ENCODE measurements at regions not wholly inside any gene's neighbourhood (a gene's known extent, or its start where the extent isn't known, plus 50 kb on each side); places are given as distances from the start of the nearest gene placed in this dataset.

DNA sequence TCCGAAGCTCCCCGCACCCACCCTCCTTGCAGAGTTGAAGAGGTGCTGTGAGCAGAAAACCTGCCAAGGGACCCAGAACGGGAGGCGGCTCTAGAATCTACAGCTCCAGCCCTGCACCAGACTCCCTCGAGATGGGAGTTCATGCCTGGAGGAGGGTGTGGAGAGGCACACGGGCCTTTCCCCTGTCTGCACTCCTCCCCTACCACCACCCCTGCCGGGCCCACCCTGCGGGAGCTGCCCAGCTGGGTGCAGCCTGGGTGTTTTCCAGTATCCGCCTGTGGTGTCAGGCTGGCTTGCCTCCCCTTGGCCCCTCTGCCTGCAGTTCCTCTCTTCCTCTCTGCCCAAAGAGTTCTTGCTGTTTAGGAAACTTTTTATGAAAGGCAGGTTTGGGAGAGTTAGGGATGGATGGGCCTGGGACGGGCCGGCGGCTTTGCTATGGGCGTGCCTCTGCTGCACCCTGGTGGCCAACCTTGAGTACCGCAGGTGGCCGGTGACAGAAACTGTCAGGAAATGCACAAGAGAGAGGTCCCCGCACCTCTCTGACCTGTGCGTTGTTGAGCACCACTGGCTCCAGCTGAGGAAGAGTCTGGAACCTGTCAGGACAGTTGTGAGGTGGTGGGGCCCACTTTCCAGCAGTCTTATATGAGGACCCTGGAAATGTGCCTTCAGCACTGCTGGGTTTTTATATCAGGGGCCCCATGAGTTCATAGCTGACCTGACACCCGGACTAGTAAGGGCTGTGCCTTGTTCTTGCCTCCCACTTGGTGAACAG lies 354.1 kb downstream of the SEC14L1 start (continued):
- TF ChIP-seq, protein P1, sequence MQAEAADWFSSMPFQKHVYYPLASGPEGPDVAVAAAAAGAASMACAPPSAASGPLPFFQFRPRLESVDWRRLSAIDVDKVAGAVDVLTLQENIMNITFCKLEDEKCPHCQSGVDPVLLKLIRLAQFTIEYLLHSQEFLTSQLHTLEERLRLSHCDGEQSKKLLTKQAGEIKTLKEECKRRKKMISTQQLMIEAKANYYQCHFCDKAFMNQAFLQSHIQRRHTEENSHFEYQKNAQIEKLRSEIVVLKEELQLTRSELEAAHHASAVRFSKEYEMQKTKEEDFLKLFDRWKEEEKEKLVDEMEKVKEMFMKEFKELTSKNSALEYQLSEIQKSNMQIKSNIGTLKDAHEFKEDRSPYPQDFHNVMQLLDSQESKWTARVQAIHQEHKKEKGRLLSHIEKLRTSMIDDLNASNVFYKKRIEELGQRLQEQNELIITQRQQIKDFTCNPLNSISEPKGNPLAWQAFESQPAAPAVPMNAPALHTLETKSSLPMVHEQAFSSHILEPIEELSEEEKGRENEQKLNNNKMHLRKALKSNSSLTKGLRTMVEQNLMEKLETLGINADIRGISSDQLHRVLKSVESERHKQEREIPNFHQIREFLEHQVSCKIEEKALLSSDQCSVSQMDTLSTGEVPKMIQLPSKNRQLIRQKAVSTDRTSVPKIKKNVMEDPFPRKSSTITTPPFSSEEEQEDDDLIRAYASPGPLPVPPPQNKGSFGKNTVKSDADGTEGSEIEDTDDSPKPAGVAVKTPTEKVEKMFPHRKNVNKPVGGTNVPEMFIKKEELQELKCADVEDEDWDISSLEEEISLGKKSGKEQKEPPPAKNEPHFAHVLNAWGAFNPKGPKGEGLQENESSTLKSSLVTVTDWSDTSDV (CRISPR knock-in tag; IDR thresholded peaks at IDR 0.05) = peak; percentile 84; the same call in 1 of the 2 replicates
- TF ChIP-seq, protein P2, sequence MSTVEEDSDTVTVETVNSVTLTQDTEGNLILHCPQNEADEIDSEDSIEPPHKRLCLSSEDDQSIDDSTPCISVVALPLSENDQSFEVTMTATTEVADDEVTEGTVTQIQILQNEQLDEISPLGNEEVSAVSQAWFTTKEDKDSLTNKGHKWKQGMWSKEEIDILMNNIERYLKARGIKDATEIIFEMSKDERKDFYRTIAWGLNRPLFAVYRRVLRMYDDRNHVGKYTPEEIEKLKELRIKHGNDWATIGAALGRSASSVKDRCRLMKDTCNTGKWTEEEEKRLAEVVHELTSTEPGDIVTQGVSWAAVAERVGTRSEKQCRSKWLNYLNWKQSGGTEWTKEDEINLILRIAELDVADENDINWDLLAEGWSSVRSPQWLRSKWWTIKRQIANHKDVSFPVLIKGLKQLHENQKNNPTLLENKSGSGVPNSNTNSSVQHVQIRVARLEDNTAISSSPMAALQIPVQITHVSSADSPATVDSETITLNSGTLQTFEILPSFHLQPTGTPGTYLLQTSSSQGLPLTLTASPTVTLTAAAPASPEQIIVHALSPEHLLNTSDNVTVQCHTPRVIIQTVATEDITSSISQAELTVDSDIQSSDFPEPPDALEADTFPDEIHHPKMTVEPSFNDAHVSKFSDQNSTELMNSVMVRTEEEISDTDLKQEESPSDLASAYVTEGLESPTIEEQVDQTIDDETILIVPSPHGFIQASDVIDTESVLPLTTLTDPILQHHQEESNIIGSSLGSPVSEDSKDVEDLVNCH (CRISPR knock-in tag; IDR thresholded peaks at IDR 0.05) = no peak
- TF ChIP-seq NFKB2 (CRISPR knock-in tag; IDR thresholded peaks at IDR 0.05; ENCODE audit: borderline replicate concordance) (peak; percentile 56; the same call in 1 of the 2 replicates), YEATS4 (CRISPR knock-in tag; IDR thresholded peaks at IDR 0.05; ENCODE audit: borderline replicate concordance) (0 out of 2 replicates have a peak, but pooled peaks have one; percentile 22), TFAP4 (IDR thresholded peaks at IDR 0.05; ENCODE audit: borderline replicate concordance, low read depth) (peak; percentile 30; the same call in 1 of the 2 replicates), GABPB1 (CRISPR knock-in tag; IDR thresholded peaks at IDR 0.05) (peak; percentile 36; the same call in 1 of the 2 replicates), ZMYM2 (CRISPR knock-in tag; IDR thresholded peaks at IDR 0.05) (0 out of 2 replicates have a peak, but pooled peaks have one; percentile 36), ZNF724P (CRISPR knock-in tag; IDR thresholded peaks at IDR 0.05; ENCODE audit: borderline replicate concordance) (peak; percentile 59; the same call in 1 of the 2 replicates), KLF16 (CRISPR knock-in tag; IDR thresholded peaks at IDR 0.05) (0 out of 4 replicates have a peak, but pooled peaks of 1 of the 2 experiments have one; percentile 31), ZFP91 (CRISPR knock-in tag; IDR thresholded peaks at IDR 0.05; ENCODE audit: borderline replicate concordance) (peak; percentile 66; the same call in 1 of the 2 replicates), SSRP1 (CRISPR knock-in tag; IDR thresholded peaks at IDR 0.05) (0 out of 2 replicates have a peak, but pooled peaks have one; percentile 44), HOXA3 (CRISPR knock-in tag; IDR thresholded peaks at IDR 0.05) (peak; percentile 27; the same call in 1 of the 2 replicates), AHR (CRISPR knock-in tag; IDR thresholded peaks at IDR 0.05) (peak; percentile 55; the same call in 1 of the 2 replicates)
- TF ChIP-seq, protein P3, sequence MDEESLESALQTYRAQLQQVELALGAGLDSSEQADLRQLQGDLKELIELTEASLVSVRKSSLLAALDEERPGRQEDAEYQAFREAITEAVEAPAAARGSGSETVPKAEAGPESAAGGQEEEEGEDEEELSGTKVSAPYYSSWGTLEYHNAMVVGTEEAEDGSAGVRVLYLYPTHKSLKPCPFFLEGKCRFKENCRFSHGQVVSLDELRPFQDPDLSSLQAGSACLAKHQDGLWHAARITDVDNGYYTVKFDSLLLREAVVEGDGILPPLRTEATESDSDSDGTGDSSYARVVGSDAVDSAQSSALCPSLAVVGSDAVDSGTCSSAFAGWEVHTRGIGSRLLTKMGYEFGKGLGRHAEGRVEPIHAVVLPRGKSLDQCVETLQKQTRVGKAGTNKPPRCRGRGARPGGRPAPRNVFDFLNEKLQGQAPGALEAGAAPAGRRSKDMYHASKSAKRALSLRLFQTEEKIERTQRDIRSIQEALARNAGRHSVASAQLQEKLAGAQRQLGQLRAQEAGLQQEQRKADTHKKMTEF (CRISPR knock-in tag; IDR thresholded peaks at IDR 0.05) = 0 out of 2 replicates have a peak, but pooled peaks have one; percentile 18
- TF ChIP-seq, protein P4, sequence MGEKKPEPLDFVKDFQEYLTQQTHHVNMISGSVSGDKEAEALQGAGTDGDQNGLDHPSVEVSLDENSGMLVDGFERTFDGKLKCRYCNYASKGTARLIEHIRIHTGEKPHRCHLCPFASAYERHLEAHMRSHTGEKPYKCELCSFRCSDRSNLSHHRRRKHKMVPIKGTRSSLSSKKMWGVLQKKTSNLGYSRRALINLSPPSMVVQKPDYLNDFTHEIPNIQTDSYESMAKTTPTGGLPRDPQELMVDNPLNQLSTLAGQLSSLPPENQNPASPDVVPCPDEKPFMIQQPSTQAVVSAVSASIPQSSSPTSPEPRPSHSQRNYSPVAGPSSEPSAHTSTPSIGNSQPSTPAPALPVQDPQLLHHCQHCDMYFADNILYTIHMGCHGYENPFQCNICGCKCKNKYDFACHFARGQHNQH (CRISPR knock-in tag; IDR thresholded peaks at IDR 0.05) = peak; percentile 44; the same call in 1 of the 2 replicates

Measured in HepG2 (cell line).